Mucosa of gallbladder (tissue), 1 donor: ENCODE measurements at regions not wholly inside any gene's neighbourhood (a gene's known extent, or its start where the extent isn't known, plus 50 kb on each side); places are given as distances from the start of the nearest gene placed in this dataset.
"Not testable (repeated sequence)": the region's sequence is repeated elsewhere in the genome, so short reads cannot be mapped to it uniquely, and the experiment has no call there.

Experiments
- DNase-seq: peaks from one replicate; pipeline ENCODE4 v3.0.0-alpha.2; 2020; ENCODE audit warnings: low spot score
- donor health status: DM: no; HTN: no; CAD: no.

- DNase-seq = no peak
These were observed 153.3 kb downstream of the AVL9 start for GRCh38 chr7:32648408-32649156.

- DNase-seq = not testable (repeated sequence)
These were observed 150.0 kb downstream of the AVL9 start for GRCh38 chr7:32645255-32645654.

- DNase-seq = no peak
These were observed 147.9 kb downstream of the AVL9 start for GRCh38 chr7:32643194-32643593.

GRCh38 chr7:32639122-32639521, 143.8 kb downstream of the AVL9 start:
- no peak for DNase-seq

GRCh38 chr7:32638479-32639121, 143.3 kb downstream of the AVL9 start:
- not testable (repeated sequence) for DNase-seq
